NB4 (cell line): ENCODE measurements at regions not wholly inside any gene's neighbourhood (a gene's known extent, or its start where the extent isn't known, plus 50 kb on each side); places are given as distances from the start of the nearest gene placed in this dataset.

Source experiments
- DNase-seq: peaks from one replicate; pipeline ENCODE4 v3.0.0; 2010; ENCODE audit warnings: low read depth
- H3K4me3 ChIP-seq: one replicate; pipeline ENCODE4 v1.5.1; 2011; ENCODE audit warnings: mild to moderate bottlenecking, low read depth, low read length, moderate library complexity
- MYC ChIP-seq: IDR thresholded peaks from 2 replicates; pipeline ENCODE4 v1.6.1; 2011; ENCODE audit warnings: low read depth, low read length
- POLR2A ChIP-seq: IDR thresholded peaks from 2 replicates; pipeline ENCODE4 v1.6.1; 2011; ENCODE audit warnings: mild to moderate bottlenecking; ENCODE audit not compliant: insufficient read length; ENCODE audit errors: extremely low read depth
- TF ChIP-seq, protein P1 (sequence below): IDR thresholded peaks from 2 replicates; pipeline ENCODE4 v1.6.1; 2011; ENCODE audit warnings: low read depth, low read length
- TF ChIP-seq, protein P2 (sequence below): IDR thresholded peaks from one replicate; pipeline ENCODE4 v1.5.1; 2012; ENCODE audit warnings: low read depth, low read length

DNA sequence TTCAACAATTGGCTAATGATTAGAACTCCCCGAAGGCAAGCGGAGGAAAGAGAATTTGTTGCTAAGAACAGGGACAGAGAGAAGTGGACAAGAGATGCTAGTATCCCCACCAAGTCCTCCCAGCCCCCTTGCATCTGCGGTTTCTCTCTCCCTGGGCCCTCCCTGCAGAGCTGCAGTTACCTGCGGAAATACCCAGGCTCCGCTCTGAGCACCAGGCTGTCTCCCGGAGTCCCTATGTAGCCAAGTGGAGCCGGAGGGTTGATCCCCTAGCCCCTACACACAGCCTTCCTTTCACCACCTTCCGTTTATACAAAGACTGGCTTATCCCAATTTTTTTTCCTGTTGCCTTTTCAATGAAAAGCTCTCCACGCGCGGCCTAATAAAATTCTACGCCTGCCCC, 834.4 kb downstream of the KCNJ2 start:
- H3K4me3 ChIP-seq, result no peak overlapping the region
- DNase-seq, result no peak
- TF ChIP-seq, protein P1, sequence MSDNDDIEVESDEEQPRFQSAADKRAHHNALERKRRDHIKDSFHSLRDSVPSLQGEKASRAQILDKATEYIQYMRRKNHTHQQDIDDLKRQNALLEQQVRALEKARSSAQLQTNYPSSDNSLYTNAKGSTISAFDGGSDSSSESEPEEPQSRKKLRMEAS, result no peak
- TF ChIP-seq POLR2A (no peak), MYC (no peak)
- TF ChIP-seq, protein P2, sequence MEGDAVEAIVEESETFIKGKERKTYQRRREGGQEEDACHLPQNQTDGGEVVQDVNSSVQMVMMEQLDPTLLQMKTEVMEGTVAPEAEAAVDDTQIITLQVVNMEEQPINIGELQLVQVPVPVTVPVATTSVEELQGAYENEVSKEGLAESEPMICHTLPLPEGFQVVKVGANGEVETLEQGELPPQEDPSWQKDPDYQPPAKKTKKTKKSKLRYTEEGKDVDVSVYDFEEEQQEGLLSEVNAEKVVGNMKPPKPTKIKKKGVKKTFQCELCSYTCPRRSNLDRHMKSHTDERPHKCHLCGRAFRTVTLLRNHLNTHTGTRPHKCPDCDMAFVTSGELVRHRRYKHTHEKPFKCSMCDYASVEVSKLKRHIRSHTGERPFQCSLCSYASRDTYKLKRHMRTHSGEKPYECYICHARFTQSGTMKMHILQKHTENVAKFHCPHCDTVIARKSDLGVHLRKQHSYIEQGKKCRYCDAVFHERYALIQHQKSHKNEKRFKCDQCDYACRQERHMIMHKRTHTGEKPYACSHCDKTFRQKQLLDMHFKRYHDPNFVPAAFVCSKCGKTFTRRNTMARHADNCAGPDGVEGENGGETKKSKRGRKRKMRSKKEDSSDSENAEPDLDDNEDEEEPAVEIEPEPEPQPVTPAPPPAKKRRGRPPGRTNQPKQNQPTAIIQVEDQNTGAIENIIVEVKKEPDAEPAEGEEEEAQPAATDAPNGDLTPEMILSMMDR, result no peak

DNA sequence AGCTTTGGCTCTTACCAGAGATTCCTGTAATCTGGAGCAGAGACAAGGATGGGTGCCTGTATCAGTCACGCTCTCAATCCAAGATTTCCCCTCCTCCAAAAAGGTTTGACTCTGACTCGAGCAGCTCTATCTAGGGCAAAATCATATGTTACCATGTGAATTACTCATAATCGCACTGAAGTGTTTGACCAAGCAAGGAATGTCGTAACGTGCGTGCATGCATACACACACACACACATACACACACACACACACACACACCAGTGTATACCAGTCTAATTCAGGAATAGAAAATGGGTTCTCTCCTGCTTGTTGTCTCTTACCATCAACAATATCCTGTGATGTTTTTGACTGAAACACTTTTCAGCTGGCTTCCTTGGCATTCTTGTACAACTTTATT, 835.1 kb downstream of the KCNJ2 start:
- H3K4me3 ChIP-seq, result no peak overlapping the region
- no peak for DNase-seq
- TF ChIP-seq, protein P2, result no peak
- TF ChIP-seq MYC (no peak), POLR2A (no peak)
- TF ChIP-seq, protein P1, result no peak

DNA sequence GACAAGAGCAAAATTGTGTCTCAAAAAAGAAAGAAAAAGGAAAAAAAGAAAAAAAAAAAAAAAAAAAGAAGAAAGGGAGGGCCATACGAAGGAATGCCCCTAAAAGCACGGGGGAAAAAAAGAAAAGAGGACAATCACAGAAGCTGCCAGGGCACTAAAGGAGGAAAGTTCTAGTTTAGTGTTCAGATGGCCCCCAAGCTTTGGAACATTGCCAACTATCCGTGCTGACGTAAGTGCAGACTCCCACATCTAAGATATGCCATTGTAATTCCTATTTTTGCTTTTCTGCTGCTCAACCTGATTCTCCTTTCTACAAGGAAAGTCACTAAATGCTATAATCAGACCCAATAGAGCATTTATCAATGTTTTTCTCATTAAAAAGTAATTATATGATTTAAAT, 842.1 kb downstream of the KCNJ2 start:
- H3K4me3 ChIP-seq, result no peak overlapping the region
- TF ChIP-seq POLR2A, result no peak
- TF ChIP-seq, protein P1, result no peak
- TF ChIP-seq, protein P2, result no peak
- no peak for DNase-seq

DNA sequence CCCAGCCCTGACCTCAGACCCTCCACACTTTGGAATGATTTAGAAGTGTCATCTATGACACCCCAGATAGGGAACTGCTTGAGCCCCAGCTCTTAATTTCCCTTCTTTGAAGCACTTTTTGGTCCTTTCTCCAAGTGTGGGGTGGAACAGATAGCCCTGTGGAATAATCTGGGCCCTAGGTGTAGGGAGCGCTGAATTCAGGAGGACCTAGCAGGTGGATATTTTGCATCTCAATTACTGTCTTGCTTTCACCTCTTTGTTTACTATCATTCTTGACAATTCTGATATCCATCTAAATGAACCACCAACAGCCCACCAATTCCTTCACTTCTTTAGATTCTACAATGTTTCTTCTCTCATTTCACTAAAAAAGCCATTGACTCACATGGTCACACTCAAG, 850.4 kb downstream of the KCNJ2 start:
- DNase-seq, result no peak
- no peak overlapping the region for H3K4me3 ChIP-seq

DNA sequence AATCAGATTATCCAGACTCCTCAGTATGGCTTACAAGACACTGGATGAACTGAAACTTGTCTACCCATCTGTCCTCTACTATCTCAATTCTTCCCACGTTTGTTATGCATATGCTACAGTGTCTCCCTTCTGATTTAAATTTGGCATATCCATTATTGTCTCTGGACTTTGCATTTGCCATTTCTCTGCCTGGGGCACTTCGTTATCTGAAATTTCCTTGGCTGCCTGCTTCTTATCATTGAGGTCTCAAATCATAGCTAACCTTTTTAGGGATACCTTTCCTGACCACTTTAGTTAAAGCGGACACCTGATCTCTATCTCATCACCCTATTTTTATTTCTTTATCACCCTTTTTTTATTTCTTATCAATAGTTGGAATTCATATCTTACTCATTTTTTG, 853.4 kb downstream of the KCNJ2 start:
- TF ChIP-seq, protein P1, result no peak
- TF ChIP-seq MYC, result no peak
- TF ChIP-seq, protein P2, result no peak
- no peak for TF ChIP-seq POLR2A
- DNase-seq, result no peak
- H3K4me3 ChIP-seq, result no peak overlapping the region

More for the DNA sequence above, 850.4 kb downstream of the KCNJ2 start:
- TF ChIP-seq POLR2A, result no peak
- TF ChIP-seq MYC, result no peak
- TF ChIP-seq, protein P2, result no peak
- TF ChIP-seq, protein P1, result no peak
